ENCODE measurements at regions not wholly inside any gene's neighbourhood (a gene's known extent, or its start where the extent isn't known, plus 50 kb on each side); places are given as distances from the start of the nearest gene placed in this dataset.

GRCh38 chr11:106447631-106448191, 370.2 kb downstream of the AASDHPPT start:
- Histone ChIP-seq H3K9ac (ENCODE audit: low read length) (no peak overlapping the region), H3K9me3 (ENCODE audit: low read length) (no peaks in the 10 kb centered on the region), H3K4me2 (ENCODE audit: low read depth, low read length, poor library complexity, severe bottlenecking) (no peak overlapping the region), H3K4me1 (ENCODE audit: low read length) (no peaks in the 10 kb centered on the region), H3K27ac (ENCODE audit: low read length) (no peak overlapping the region), H3K4me3 (ENCODE audit: low read length) (no peak overlapping the region), H3K27me3 (ENCODE audit: low read length) (no peaks in the 10 kb centered on the region), H3K36me3 (ENCODE audit: insufficient read depth, low read length) (no peaks in the 10 kb centered on the region), H2AFZ (ENCODE audit: low read length) (no peak overlapping the region), H3K79me2 (ENCODE audit: low read length) (no peaks in the 10 kb centered on the region), H3K9me2 (replicated peaks; ENCODE audit: insufficient read depth, low read length) (no peaks in the 10 kb centered on the region), H4K20me1 (ENCODE audit: insufficient read depth, low read depth, low read length) (no peaks in the 10 kb centered on the region)
- no peak for DNase-seq

GRCh38 chr11:106449763-106450162, 372.3 kb downstream of the AASDHPPT start:
- H3K27ac ChIP-seq (ENCODE audit: low read length): no peak overlapping the region
- H2AFZ ChIP-seq (ENCODE audit: low read length): no peak overlapping the region
- H3K4me2 ChIP-seq (ENCODE audit: low read depth, low read length, poor library complexity, severe bottlenecking): no peak overlapping the region

GRCh38 chr11:106451228-106451922, 373.9 kb downstream of the AASDHPPT start:
- Histone ChIP-seq H3K9me2 (replicated peaks; ENCODE audit: insufficient read depth, low read length) (no peaks in the 10 kb centered on the region), H3K27ac (ENCODE audit: low read length) (no peak overlapping the region), H3K4me3 (ENCODE audit: low read length) (no peak overlapping the region), H4K20me1 (ENCODE audit: insufficient read depth, low read depth, low read length) (no peaks in the 10 kb centered on the region), H3K79me2 (ENCODE audit: low read length) (no peaks in the 10 kb centered on the region), H3K4me1 (ENCODE audit: low read length) (no peaks in the 10 kb centered on the region), H3K4me2 (ENCODE audit: low read depth, low read length, poor library complexity, severe bottlenecking) (no peak overlapping the region), H3K9ac (ENCODE audit: low read length) (no peak overlapping the region), H2AFZ (ENCODE audit: low read length) (no peak overlapping the region), H3K9me3 (ENCODE audit: low read length) (no peaks in the 10 kb centered on the region), H3K36me3 (ENCODE audit: insufficient read depth, low read length) (no peaks in the 10 kb centered on the region), H3K27me3 (ENCODE audit: low read length) (no peaks in the 10 kb centered on the region)
- no peak for DNase-seq

More at GRCh38 chr11:106449763-106450162, 372.3 kb downstream of the AASDHPPT start:
- DNase-seq: no peak
- no peaks in the 10 kb centered on the region for H3K36me3 ChIP-seq (ENCODE audit: insufficient read depth, low read length)
- H3K9me2 ChIP-seq (replicated peaks; ENCODE audit: insufficient read depth, low read length): no peaks in the 10 kb centered on the region
- H3K79me2 ChIP-seq (ENCODE audit: low read length): no peaks in the 10 kb centered on the region
- H4K20me1 ChIP-seq (ENCODE audit: insufficient read depth, low read depth, low read length): no peaks in the 10 kb centered on the region
- H3K4me1 ChIP-seq (ENCODE audit: low read length): no peaks in the 10 kb centered on the region
- H3K27me3 ChIP-seq (ENCODE audit: low read length): no peaks in the 10 kb centered on the region
- no peak overlapping the region for H3K4me3 ChIP-seq (ENCODE audit: low read length)
- H3K9me3 ChIP-seq (ENCODE audit: low read length): no peaks in the 10 kb centered on the region
- H3K9ac ChIP-seq (ENCODE audit: low read length): no peak overlapping the region

GRCh38 chr11:106456647-106457046, 379.2 kb downstream of the AASDHPPT start:
- Histone ChIP-seq H3K27me3 (ENCODE audit: low read length) (no peaks in the 10 kb centered on the region), H3K4me2 (ENCODE audit: low read depth, low read length, poor library complexity, severe bottlenecking) (no peak overlapping the region), H3K79me2 (ENCODE audit: low read length) (no peaks in the 10 kb centered on the region), H3K4me3 (ENCODE audit: low read length) (no peak overlapping the region), H3K9ac (ENCODE audit: low read length) (no peak overlapping the region), H4K20me1 (ENCODE audit: insufficient read depth, low read depth, low read length) (no peaks in the 10 kb centered on the region), H3K9me2 (replicated peaks; ENCODE audit: insufficient read depth, low read length) (no peaks in the 10 kb centered on the region), H3K4me1 (ENCODE audit: low read length) (no peaks in the 10 kb centered on the region), H2AFZ (ENCODE audit: low read length) (no peak overlapping the region), H3K27ac (ENCODE audit: low read length) (no peak overlapping the region), H3K9me3 (ENCODE audit: low read length) (no peaks in the 10 kb centered on the region), H3K36me3 (ENCODE audit: insufficient read depth, low read length) (no peaks in the 10 kb centered on the region)
- DNase-seq: no peak

- Histone ChIP-seq H3K9me3 (ENCODE audit: low read length) (no peaks in the 10 kb centered on the region), H3K4me3 (ENCODE audit: low read length) (no peak overlapping the region), H3K4me1 (ENCODE audit: low read length) (no peaks in the 10 kb centered on the region), H3K9ac (ENCODE audit: low read length) (no peak overlapping the region), H3K27ac (ENCODE audit: low read length) (no peak overlapping the region), H3K9me2 (replicated peaks; ENCODE audit: insufficient read depth, low read length) (no peaks in the 10 kb centered on the region), H3K79me2 (ENCODE audit: low read length) (no peaks in the 10 kb centered on the region), H3K4me2 (ENCODE audit: low read depth, low read length, poor library complexity, severe bottlenecking) (no peak overlapping the region), H3K36me3 (ENCODE audit: insufficient read depth, low read length) (no peaks in the 10 kb centered on the region), H2AFZ (ENCODE audit: low read length) (no peak overlapping the region), H4K20me1 (ENCODE audit: insufficient read depth, low read depth, low read length) (no peaks in the 10 kb centered on the region), H3K27me3 (ENCODE audit: low read length) (no peaks in the 10 kb centered on the region)
- DNase-seq: no peak
Measured at GRCh38 chr11:106457727-106458126, 380.3 kb downstream of the AASDHPPT start.

- DNase-seq: no peak
- H3K4me1 ChIP-seq (ENCODE audit: low read length): no peaks in the 10 kb centered on the region
- H3K27ac ChIP-seq (ENCODE audit: low read length): no peak overlapping the region
Measured at GRCh38 chr11:106459135-106459534, 381.7 kb downstream of the AASDHPPT start.

GRCh38 chr11:106461148-106461691, 383.8 kb downstream of the AASDHPPT start:
- H3K9me3 ChIP-seq (ENCODE audit: low read length): no peaks in the 10 kb centered on the region
- no peaks in the 10 kb centered on the region for H3K4me1 ChIP-seq (ENCODE audit: low read length)
- no peak overlapping the region for H3K4me3 ChIP-seq (ENCODE audit: low read length)
- no peak overlapping the region for H3K9ac ChIP-seq (ENCODE audit: low read length)
- H3K36me3 ChIP-seq (ENCODE audit: insufficient read depth, low read length): no peaks in the 10 kb centered on the region
- H3K9me2 ChIP-seq (replicated peaks; ENCODE audit: insufficient read depth, low read length): no peaks in the 10 kb centered on the region
- no peaks in the 10 kb centered on the region for H3K27me3 ChIP-seq (ENCODE audit: low read length)
- no peaks in the 10 kb centered on the region for H4K20me1 ChIP-seq (ENCODE audit: insufficient read depth, low read depth, low read length)
- no peak overlapping the region for H2AFZ ChIP-seq (ENCODE audit: low read length)
- H3K4me2 ChIP-seq (ENCODE audit: low read depth, low read length, poor library complexity, severe bottlenecking): no peak overlapping the region
- DNase-seq: no peak
- no peak overlapping the region for H3K27ac ChIP-seq (ENCODE audit: low read length)
- H3K79me2 ChIP-seq (ENCODE audit: low read length): no peaks in the 10 kb centered on the region

More at GRCh38 chr11:106459135-106459534, 381.7 kb downstream of the AASDHPPT start:
- Histone ChIP-seq H3K9me2 (replicated peaks; ENCODE audit: insufficient read depth, low read length) (no peaks in the 10 kb centered on the region), H4K20me1 (ENCODE audit: insufficient read depth, low read depth, low read length) (no peaks in the 10 kb centered on the region), H2AFZ (ENCODE audit: low read length) (no peak overlapping the region), H3K4me3 (ENCODE audit: low read length) (no peak overlapping the region), H3K27me3 (ENCODE audit: low read length) (no peaks in the 10 kb centered on the region), H3K9ac (ENCODE audit: low read length) (no peak overlapping the region), H3K36me3 (ENCODE audit: insufficient read depth, low read length) (no peaks in the 10 kb centered on the region), H3K9me3 (ENCODE audit: low read length) (no peaks in the 10 kb centered on the region), H3K79me2 (ENCODE audit: low read length) (no peaks in the 10 kb centered on the region), H3K4me2 (ENCODE audit: low read depth, low read length, poor library complexity, severe bottlenecking) (no peak overlapping the region)

GRCh38 chr11:106461839-106462545, 384.5 kb downstream of the AASDHPPT start:
- Histone ChIP-seq H2AFZ (ENCODE audit: low read length) (no peak overlapping the region), H3K9ac (ENCODE audit: low read length) (no peak overlapping the region), H3K9me2 (replicated peaks; ENCODE audit: insufficient read depth, low read length) (no peaks in the 10 kb centered on the region), H3K79me2 (ENCODE audit: low read length) (no peaks in the 10 kb centered on the region), H3K27ac (ENCODE audit: low read length) (no peak overlapping the region), H3K36me3 (ENCODE audit: insufficient read depth, low read length) (no peaks in the 10 kb centered on the region), H3K4me3 (ENCODE audit: low read length) (no peak overlapping the region), H3K27me3 (ENCODE audit: low read length) (no peaks in the 10 kb centered on the region), H3K4me2 (ENCODE audit: low read depth, low read length, poor library complexity, severe bottlenecking) (no peak overlapping the region), H3K4me1 (ENCODE audit: low read length) (no peaks in the 10 kb centered on the region), H4K20me1 (ENCODE audit: insufficient read depth, low read depth, low read length) (no peaks in the 10 kb centered on the region), H3K9me3 (ENCODE audit: low read length) (no peaks in the 10 kb centered on the region)
- no peak for DNase-seq
